CD14-positive monocyte (primary cell): ENCODE measurements at regions not wholly inside any gene's neighbourhood (a gene's known extent, or its start where the extent isn't known, plus 50 kb on each side); places are given as distances from the start of the nearest gene placed in this dataset.

Experiments
- DNase-seq, 3 donors: peaks; one replicate each; pipeline ENCODE4 v3.0.0-alpha.2; 2011 to 2022
- H2AFZ ChIP-seq: 2 replicates; pipeline ENCODE4 v1.6.0; 2012; ENCODE audit warnings: mild to moderate bottlenecking, low read depth, low read length, inconsistent platforms; ENCODE audit not compliant: insufficient read depth, poor library complexity, severe bottlenecking
- H3K27ac ChIP-seq, 2 donors: 1 replicate in 1 of 2; 2 replicates in 1 of 2; pipeline ENCODE4 v1.5.1; 2012 to 2013; ENCODE audit warnings: low read length in 2 of 2, control low read depth in 1 of 2, inconsistent platforms in 1 of 2, low read depth in 1 of 2, mild to moderate bottlenecking in 1 of 2
- H3K27me3 ChIP-seq, 2 donors: one replicate each; pipeline versions ENCODE4 v1.6.0 to v1.6.1; 2011 to 2013; ENCODE audit warnings: low read length in 2 of 2; ENCODE audit not compliant: control insufficient read depth in 2 of 2, insufficient read depth in 2 of 2
- H3K36me3 ChIP-seq, 2 donors: replicated peaks in 1 of 2; 1 replicate in 1 of 2; 2 replicates in 1 of 2; pipeline versions ENCODE4 v1.5.1 to v1.6.1; 2012 to 2013; ENCODE audit warnings: low read length in 2 of 2, control low read depth in 1 of 2, inconsistent platforms in 1 of 2, mild to moderate bottlenecking in 1 of 2; ENCODE audit not compliant: insufficient read depth in 2 of 2, control insufficient read depth in 1 of 2
- H3K4me1 ChIP-seq, 2 donors: 1 replicate in 1 of 2; 2 replicates in 1 of 2; pipeline versions ENCODE4 v1.5.1 to v1.6.1; 2012 to 2013; ENCODE audit warnings: low read length in 2 of 2, control low read depth in 1 of 2, inconsistent platforms in 1 of 2, mild to moderate bottlenecking in 1 of 2, moderate library complexity in 1 of 2; ENCODE audit not compliant: insufficient read depth in 2 of 2, control insufficient read depth in 1 of 2
- H3K4me2 ChIP-seq: replicated peaks from 2 replicates; pipeline ENCODE3; 2012; ENCODE audit warnings: low read length, moderate library complexity, mild to moderate bottlenecking; ENCODE audit not compliant: poor library complexity, severe bottlenecking; ENCODE audit errors: extremely low read depth
- H3K4me3 ChIP-seq, 3 experiments: fragments of 200-600 bp in 1 of 3; sonication (generic) in 1 of 3; replicated peaks in 1 of 3; 1 replicate in 2 of 3; 2 replicates in 1 of 3; pipeline ENCODE4 v1.5.1; 2011 to 2013; ENCODE audit warnings: low read length in 3 of 3, mild to moderate bottlenecking in 3 of 3, control low read depth in 2 of 3, low read depth in 2 of 3, inconsistent platforms in 1 of 3, moderate library complexity in 1 of 3
- H3K79me2 ChIP-seq: 2 replicates; pipeline ENCODE4 v1.6.0; 2012; ENCODE audit warnings: mild to moderate bottlenecking, control low read depth, inconsistent platforms, low read length, moderate library complexity; ENCODE audit not compliant: insufficient read depth
- H3K9ac ChIP-seq: 2 replicates; pipeline ENCODE4 v1.6.0; 2017; ENCODE audit warnings: low read length, mild to moderate bottlenecking; ENCODE audit not compliant: insufficient read depth, poor library complexity, severe bottlenecking
- H3K9me3 ChIP-seq, 2 donors: replicated peaks in 1 of 2; 1 replicate in 1 of 2; 2 replicates in 1 of 2; pipeline versions ENCODE4 v1.5.1 to v1.6.1; 2012 to 2013; ENCODE audit warnings: low read length in 2 of 2, control low read depth in 1 of 2; ENCODE audit not compliant: control insufficient read depth in 1 of 2, insufficient read depth in 1 of 2
- H4K20me1 ChIP-seq: 2 replicates; pipeline ENCODE4 v1.6.0; 2012; ENCODE audit warnings: mild to moderate bottlenecking, low read length, control low read depth, moderate library complexity; ENCODE audit not compliant: insufficient read depth
- H3K27ac Mint-ChIP-seq, 7 donors: one replicate each; pipeline ENCODE4 v1.8.0; 2020; ENCODE audit warnings: mild to moderate bottlenecking in 7 of 7, mixed read lengths in 7 of 7, moderate library complexity in 6 of 7, inconsistent platforms in 2 of 7
- H3K27me3 Mint-ChIP-seq, 3 donors: one replicate each; pipeline ENCODE4 v1.8.0; 2021 to 2022; ENCODE audit warnings: low read depth in 3 of 3, mild to moderate bottlenecking in 3 of 3, mixed read lengths in 3 of 3, moderate library complexity in 3 of 3, inconsistent platforms in 1 of 3
- H3K36me3 Mint-ChIP-seq, 2 donors: one replicate each; pipeline ENCODE4 v1.8.0; 2020; ENCODE audit warnings: mixed read lengths in 2 of 2, inconsistent platforms in 1 of 2, mild to moderate bottlenecking in 1 of 2
- H3K4me1 Mint-ChIP-seq: one replicate; pipeline ENCODE4 v1.8.0; 2020; ENCODE audit warnings: mild to moderate bottlenecking, mixed read lengths
- H3K4me3 Mint-ChIP-seq, 2 donors: one replicate each; pipeline ENCODE4 v1.8.0; 2020; ENCODE audit warnings: mild to moderate bottlenecking in 2 of 2, mixed read lengths in 2 of 2, moderate library complexity in 1 of 2
- H3K9me3 Mint-ChIP-seq, 7 donors: one replicate each; pipeline ENCODE4 v1.8.0; 2020 to 2022; ENCODE audit warnings: mixed read lengths in 7 of 7, mild to moderate bottlenecking in 6 of 7, moderate library complexity in 6 of 7, inconsistent platforms in 2 of 7
- WGBS: methylation state at CpG from one replicate; pipeline ENCODE4 v1.1.5; 2013; ENCODE audit warnings: missing lambda C conversion rate; ENCODE audit not compliant: insufficient coverage; 5-methylcytosine and 5-hydroxymethylcytosine counted together
- intact Hi-C, 2 donors: fragments of 100-400 bp; cut with micrococcal nuclease; formaldehyde crosslinking; loops; one replicate each; pipeline versions ENCODE4 v1.15.0 to v1.15.1; 2023
- TF ChIP-seq, protein P1 (sequence below): fragments of 200-600 bp; IDR thresholded peaks from one replicate; pipeline ENCODE4 v1.8.0; 2022; ENCODE audit warnings: antibody characterized with exemption, mild to moderate bottlenecking

DNA sequence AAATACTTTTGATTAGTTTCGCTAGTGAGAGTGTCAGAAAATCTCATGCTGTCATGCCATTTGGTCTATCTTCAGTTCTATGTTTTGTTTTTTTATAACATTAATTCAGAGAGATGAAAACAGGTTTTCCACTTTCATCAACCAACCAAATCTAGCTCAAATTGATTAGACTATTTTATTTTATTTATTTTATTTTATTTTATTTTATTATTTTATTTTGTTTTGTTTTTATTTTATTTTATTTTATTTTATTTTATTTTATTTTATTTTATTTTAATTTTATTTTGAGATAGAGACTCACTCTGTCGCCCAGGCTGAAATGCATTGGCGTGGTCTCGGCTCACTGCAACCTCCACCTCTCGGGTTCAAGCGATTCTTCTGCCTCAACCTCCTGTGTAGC lies 1391.0 kb upstream of the ADGRB3 start:
- Histone ChIP-seq H3K4me1 (no peaks in the 10 kb centered on the region), H2AFZ (no peak overlapping the region), H3K4me2 (no peak overlapping the region), H3K9me3 (peaks cover 0 to 10% of the 10 kb centered on the region in 2 donors), H3K79me2 (no peaks in the 10 kb centered on the region), H3K27ac (no peak overlapping the region), H3K36me3 (no peaks in the 10 kb centered on the region), H3K9ac (no peak overlapping the region), H3K4me3 (no peak overlapping the region), H4K20me1 (no peaks in the 10 kb centered on the region), H3K27me3 (no peaks in the 10 kb centered on the region)
- no peaks in the 10 kb centered on the region for H3K36me3 Mint-ChIP-seq
- H3K9me3 Mint-ChIP-seq = peaks cover 0 to 4% (median 2%) of the 10 kb centered on the region in 7 donors
- no peak for DNase-seq
- no peak overlapping the region for H3K27ac Mint-ChIP-seq
- H3K27me3 Mint-ChIP-seq = peaks cover 0 to 1% (median 0%) of the 10 kb centered on the region in 3 donors
- WGBS = 85% methylated on average over 2 of the region's 6 CpGs
- H3K4me1 Mint-ChIP-seq = no peaks in the 10 kb centered on the region
- no peak overlapping the region for H3K4me3 Mint-ChIP-seq
- TF ChIP-seq, protein P1, sequence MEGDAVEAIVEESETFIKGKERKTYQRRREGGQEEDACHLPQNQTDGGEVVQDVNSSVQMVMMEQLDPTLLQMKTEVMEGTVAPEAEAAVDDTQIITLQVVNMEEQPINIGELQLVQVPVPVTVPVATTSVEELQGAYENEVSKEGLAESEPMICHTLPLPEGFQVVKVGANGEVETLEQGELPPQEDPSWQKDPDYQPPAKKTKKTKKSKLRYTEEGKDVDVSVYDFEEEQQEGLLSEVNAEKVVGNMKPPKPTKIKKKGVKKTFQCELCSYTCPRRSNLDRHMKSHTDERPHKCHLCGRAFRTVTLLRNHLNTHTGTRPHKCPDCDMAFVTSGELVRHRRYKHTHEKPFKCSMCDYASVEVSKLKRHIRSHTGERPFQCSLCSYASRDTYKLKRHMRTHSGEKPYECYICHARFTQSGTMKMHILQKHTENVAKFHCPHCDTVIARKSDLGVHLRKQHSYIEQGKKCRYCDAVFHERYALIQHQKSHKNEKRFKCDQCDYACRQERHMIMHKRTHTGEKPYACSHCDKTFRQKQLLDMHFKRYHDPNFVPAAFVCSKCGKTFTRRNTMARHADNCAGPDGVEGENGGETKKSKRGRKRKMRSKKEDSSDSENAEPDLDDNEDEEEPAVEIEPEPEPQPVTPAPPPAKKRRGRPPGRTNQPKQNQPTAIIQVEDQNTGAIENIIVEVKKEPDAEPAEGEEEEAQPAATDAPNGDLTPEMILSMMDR = no peak
- intact Hi-C loops = no loop called here

DNA sequence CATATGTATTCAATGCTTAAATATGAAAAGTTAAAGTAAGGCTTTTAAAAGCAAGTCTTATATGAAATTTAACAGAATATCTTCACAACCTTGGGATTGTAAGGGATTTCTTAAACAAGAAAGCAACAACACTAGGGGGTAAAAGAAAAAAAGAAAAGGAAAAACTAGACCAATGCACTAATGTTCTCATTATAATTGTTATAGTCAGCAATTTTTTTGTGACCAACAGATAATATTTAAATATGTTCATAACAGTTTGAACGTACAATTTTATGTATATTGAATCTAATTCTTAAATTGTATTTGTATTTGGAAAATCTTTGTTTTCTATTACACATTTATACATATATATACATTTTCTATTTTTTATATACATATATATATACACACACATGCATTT lies 1397.8 kb upstream of the ADGRB3 start:
- peaks cover 0 to 4% (median 2%) of the 10 kb centered on the region in 7 donors for H3K9me3 Mint-ChIP-seq
- H3K4me1 Mint-ChIP-seq = no peaks in the 10 kb centered on the region
- TF ChIP-seq, protein P1 = no peak
- no peaks in the 10 kb centered on the region for H3K36me3 ChIP-seq
- H3K4me1 ChIP-seq = no peaks in the 10 kb centered on the region
- no peak overlapping the region for H3K4me3 ChIP-seq
- no peak for DNase-seq
- H3K4me2 ChIP-seq = no peak overlapping the region
- no peak overlapping the region for H3K9ac ChIP-seq
- no peak overlapping the region for H2AFZ ChIP-seq
- H3K4me3 Mint-ChIP-seq = no peak overlapping the region
- intact Hi-C loops = no loop called here
- no peaks in the 10 kb centered on the region for H3K27me3 ChIP-seq
- H3K27ac Mint-ChIP-seq = no peak overlapping the region
- peaks cover 0 to 10% of the 10 kb centered on the region in 2 donors for H3K9me3 ChIP-seq
- no peaks in the 10 kb centered on the region for H4K20me1 ChIP-seq
- H3K27me3 Mint-ChIP-seq = no peaks in the 10 kb centered on the region
- H3K79me2 ChIP-seq = no peaks in the 10 kb centered on the region
- WGBS = no CpG with 5 or more reads among the region's 1 CpG
- no peak overlapping the region for H3K27ac ChIP-seq
- no peaks in the 10 kb centered on the region for H3K36me3 Mint-ChIP-seq
